ENCODE measurements at regions not wholly inside any gene's neighbourhood (a gene's known extent, or its start where the extent isn't known, plus 50 kb on each side); places are given as distances from the start of the nearest gene placed in this dataset.
"Not testable (repeated sequence)": the region's sequence is repeated elsewhere in the genome, so short reads cannot be mapped to it uniquely, and the experiment has no call there.

DNA sequence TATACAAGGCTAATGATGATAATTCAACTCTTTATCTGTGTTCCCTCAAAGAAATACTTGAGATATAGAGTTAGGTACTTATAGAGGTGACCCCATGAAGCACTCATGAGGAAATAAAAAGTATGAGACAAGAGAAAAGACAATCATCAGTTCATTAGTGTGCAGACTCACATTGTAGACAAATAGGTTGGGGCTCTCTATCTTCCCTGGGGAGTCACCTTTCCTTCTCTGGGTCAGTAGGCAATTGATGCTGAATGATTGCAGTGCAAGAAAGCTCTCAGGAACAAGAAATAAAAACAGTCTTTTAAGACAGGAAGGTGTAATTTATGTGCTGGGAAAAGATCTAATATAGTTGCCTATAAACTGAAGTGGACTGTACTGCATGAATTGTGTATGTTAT is 1357.6 kb upstream of the EPHA6 start:
- no peak for DNase-seq (ENCODE audit: low read depth, low spot score)

DNA sequence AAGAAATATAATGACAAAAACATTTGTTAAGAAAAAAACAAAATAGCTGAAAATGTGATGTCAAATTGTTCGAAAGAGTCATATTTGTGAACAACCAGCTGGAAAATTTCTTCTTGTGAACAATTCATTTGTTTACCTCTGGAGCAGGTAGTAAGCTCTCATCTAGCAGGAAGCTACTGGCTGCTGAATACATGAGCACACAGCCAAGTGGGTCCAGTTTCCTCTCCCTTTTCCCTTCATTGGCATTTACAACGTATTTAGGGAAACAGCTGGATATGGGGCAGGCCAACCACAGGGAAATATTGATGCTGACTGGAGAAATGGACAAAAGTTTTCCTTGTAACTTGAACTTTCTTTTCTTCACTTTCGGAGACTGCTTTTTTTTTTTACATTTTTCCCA is 1354.7 kb upstream of the EPHA6 start:
- no peak for DNase-seq (ENCODE audit: low read depth, low spot score)

DNA sequence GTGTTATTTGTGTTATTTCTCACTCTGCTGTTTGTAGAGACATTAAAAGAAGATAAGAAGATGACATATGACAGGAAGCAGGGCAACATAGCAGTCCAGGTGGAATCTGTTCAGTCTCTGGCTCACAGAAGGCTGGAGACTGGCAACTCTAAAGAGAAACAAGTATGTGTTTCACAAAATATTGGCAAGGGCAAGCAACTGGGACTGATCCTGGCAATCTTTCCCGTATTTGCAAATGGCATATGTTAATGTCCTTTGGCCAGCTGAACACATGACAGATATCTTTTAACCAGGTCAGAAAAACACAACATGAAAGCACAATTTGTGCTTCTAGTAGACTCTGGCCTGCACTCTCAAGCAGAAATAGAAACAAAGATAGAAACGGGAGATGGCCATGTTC is 1354.1 kb upstream of the EPHA6 start:
- no peak for DNase-seq (ENCODE audit: low read depth, low spot score)

- DNase-seq (ENCODE audit: low read depth, low spot score): no peak
Observed at GRCh38 chr3:95462161-95462560, 1352.2 kb upstream of the EPHA6 start.

GRCh38 chr3:95464346-95464745 is 1350.0 kb upstream of the EPHA6 start:
- DNase-seq (ENCODE audit: low read depth, low spot score): no peak

- DNase-seq (ENCODE audit: low read depth, low spot score): no peak
Observed at GRCh38 chr3:95468331-95468730, 1346.1 kb upstream of the EPHA6 start.

DNA sequence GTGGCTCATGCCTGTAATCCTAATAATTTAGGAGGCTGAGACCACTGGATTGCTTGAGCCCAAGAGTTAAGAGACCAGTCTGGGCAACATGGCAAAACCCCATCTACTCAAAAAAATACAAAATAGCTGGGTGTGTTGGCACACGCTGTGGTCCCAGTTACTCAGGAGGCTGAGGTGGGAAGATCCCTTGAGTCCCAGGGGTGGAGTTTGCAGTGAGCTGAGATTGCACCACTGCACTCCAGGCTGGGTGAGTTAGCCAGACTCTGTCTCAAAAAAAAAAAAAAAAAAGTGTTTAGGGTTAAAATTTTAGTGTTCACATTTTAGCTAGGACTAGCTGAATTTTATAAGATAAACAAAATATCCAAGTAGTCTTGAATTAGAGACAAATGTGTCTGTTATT is 1340.1 kb upstream of the EPHA6 start:
- DNase-seq (ENCODE audit: low read depth, low spot score): no peak

- DNase-seq (ENCODE audit: low read depth, low spot score): no peak
Observed at GRCh38 chr3:95476534-95476933, 1337.9 kb upstream of the EPHA6 start.

GRCh38 chr3:95506174-95506573 is 1308.2 kb upstream of the EPHA6 start:
- DNase-seq (ENCODE audit: low read depth, low spot score): no peak

GRCh38 chr3:95508124-95508523 is 1306.3 kb upstream of the EPHA6 start:
- no peak for DNase-seq (ENCODE audit: low read depth, low spot score)

- DNase-seq (ENCODE audit: low read depth, low spot score): no peak
Observed at GRCh38 chr3:95511828-95512227, 1302.6 kb upstream of the EPHA6 start.

GRCh38 chr3:95514260-95514659 is 1300.1 kb upstream of the EPHA6 start:
- no peak for DNase-seq (ENCODE audit: low read depth, low spot score)

- DNase-seq (ENCODE audit: low read depth, low spot score): no peak
Observed at GRCh38 chr3:95521396-95521795, 1293.0 kb upstream of the EPHA6 start.

DNA sequence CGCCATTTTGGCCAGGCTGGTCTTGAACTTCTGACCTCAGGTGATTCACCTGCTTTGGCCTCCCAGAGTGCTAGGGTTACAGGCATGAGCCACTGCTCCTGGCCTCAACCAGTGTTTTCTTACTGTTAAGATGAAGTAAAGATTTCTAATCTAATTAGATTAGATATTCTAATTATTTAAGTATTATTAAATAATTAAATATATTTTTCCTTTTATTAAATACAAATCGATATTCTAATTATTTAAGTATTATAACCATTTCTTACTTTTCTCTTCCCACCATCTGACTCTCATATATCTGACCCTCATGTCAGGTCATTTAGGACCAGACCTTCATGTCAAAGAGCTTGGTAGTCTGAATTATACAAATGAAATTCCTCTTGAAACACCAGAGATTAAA is 1291.9 kb upstream of the EPHA6 start:
- DNase-seq (ENCODE audit: low read depth, low spot score): no peak

DNA sequence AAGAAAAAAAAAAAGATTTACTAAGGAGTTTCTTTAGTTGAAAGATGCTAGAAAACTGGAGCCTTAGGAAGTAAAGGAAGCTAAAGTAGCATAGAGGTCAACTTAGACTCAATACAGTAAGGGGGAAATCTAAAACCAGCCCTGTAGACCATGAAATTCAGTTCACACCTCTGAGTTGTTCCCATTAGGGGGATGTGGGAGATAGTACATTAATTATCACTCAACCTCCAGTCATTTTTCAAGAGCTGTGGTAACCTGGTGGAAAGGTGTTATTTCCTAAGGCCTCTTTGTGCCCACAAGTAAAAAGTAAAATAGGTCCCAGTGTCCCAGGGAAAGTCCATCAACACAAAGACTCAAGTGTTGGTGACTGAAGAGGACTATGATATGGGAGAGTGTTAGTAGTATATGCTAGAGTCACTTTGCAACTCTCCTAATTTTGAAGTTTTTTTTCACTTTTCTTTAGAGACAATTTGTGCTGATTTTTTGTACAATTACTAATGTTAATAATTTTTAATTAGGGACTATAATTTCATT is 1274.4 kb upstream of the EPHA6 start:
- DNase-seq (ENCODE audit: low read depth, low spot score): no peak

DNA sequence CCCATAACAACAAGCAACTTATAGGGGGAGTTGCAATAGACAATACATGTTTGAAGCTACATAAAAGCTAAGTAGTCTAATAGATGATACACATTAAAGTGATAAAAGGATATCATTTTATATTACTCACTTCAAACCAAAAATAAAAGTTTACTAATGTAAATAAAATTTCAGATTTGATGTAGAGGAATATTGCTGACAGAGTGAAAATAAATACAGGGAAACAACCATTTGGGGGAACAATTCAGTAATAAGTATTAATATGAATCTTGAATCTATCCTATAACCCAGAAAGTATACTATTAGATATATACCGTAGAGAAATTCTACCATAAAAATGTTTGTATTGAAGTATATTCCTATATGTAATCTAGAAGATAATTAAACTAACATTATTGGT is 1248.9 kb upstream of the EPHA6 start:
- no peak for DNase-seq (ENCODE audit: low read depth, low spot score)

GRCh38 chr3:95567346-95567745 is 1247.0 kb upstream of the EPHA6 start:
- DNase-seq (ENCODE audit: low read depth, low spot score): no peak

DNA sequence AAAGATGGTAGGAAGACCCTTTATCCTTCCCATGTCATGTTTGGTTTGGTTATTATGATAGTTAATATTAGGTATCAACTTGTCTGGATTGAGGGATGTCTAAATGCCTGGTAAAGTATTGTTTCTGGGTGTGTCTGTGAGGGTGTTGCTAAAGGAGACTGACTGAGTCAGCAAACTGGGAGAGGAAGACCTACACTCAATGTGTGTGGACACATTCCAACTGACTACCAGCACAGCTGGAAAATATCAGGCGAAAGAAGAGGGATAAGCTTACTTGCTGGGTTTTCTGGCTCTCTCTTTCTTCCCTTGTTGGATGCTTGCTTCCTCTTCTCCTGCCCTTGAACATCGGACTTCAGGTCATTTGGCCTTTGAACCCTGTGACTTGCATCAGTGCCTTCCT is 1227.6 kb upstream of the EPHA6 start:
- no peak for DNase-seq (ENCODE audit: low read depth, low spot score)

DNA sequence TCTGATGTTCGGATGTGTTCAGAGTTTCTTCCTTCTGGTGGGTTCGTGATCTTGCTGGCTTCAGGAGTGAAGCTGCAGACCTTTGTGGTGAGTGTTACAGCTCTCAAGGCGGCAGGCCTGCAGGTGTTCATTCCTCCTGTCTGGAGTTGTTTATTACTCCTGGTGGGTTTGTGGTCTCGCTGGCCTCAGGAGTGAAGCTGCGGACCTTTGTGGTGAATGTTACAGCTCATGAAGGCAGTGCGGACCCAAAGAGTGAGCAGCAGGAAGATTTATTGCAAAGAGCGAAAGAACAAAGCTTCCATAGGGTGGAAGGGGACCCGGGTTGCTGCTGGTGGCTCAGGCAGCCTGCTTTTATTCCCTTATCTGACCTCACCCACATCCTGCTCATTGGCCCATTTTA is 1226.8 kb upstream of the EPHA6 start:
- DNase-seq (ENCODE audit: low read depth, low spot score): not testable (repeated sequence)

DNA sequence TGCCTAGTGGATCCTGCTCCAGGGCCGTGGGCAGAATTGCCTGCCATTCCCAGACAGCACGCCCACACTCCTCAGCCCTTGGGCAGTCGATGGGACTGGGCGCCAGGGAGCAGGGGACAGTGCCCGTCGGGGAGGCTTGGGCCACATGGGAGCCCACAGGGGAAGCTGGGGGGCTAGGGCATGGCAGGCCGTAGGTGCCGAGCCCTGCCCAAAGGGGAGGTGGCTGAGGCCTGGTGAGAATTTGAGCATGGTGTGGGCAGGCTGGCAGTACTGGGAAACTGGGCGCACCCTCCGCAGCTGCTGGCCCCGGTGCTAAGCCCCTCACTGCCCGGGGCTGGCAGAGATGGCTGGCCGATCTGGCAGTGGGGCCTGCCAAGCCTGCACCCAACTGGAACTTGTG is 1225.9 kb upstream of the EPHA6 start:
- DNase-seq (ENCODE audit: low read depth, low spot score): no peak

DNA sequence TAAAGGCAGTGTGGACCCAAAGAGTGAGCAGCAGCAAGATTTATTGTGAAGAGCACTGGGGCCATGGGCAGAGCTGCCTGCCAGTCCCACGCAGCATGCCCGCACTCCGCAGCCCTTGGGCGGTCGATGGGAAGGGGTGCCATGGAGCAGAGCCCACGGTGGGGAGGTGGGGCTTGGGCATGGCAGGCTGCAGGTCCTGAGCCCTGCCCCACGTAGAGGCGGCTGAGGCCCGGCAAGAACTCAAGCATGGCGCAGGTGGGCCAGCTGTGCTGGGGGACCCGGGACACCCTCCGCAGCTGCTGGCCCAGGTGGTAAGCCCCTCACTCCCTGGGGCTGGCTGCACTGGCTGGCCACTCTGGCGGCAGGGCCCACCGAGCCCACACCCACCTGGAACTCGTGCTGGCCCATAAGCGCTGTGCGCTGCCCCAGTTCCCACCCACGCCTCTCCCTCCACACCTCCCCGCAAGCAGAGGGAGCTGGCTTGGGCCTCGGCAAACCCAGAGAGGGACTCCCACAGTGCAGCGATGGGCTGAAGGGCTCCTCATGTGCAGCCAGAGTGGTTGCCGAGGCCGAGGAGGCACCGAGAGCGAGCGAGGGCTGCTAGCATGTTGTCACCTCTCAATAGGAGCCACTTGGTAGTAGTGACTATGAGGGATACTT is 1218.8 kb upstream of the EPHA6 start:
- DNase-seq (ENCODE audit: low read depth, low spot score): no peak

DNA sequence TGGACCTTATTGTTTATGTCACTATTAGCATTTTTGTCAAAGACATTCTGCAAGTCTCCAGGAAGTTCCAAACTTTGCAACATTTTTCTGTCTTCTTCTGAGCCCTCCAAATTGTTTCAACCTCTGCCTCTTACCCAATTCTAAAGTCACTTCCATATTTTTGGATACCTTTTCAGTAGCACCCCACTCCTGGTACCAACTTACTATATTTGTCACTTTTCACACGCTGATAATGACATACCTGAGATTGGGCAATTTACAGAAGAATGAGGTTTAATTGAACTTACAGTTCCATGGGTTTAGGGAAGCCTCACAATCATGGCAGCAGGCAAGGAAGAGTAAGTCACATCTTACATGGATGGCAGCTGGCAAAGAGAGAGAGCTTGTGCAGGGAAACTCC is 1206.5 kb upstream of the EPHA6 start:
- DNase-seq (ENCODE audit: low read depth, low spot score): no peak

GRCh38 chr3:95609411-95609810 is 1205.0 kb upstream of the EPHA6 start:
- DNase-seq (ENCODE audit: low read depth, low spot score): no peak

- DNase-seq (ENCODE audit: low read depth, low spot score): no peak
Observed at GRCh38 chr3:95612611-95613010, 1201.8 kb upstream of the EPHA6 start.
